A549 (cell line): ENCODE measurements at regions not wholly inside any gene's neighbourhood (a gene's known extent, or its start where the extent isn't known, plus 50 kb on each side); places are given as distances from the start of the nearest gene placed in this dataset.

Experiments
- ATAC-seq, 2 experiments: fragments of 200-7000 bp in 1 of 2; fragments of >200 bp in 1 of 2; cut with Nextera tagmentation in 1 of 2; cut with Tn5 transposase in 1 of 2; 3 replicates each; pipeline versions ENCODE4 v1.8.0 to v1.9.1; 2018 to 2020; ENCODE audit warnings: mild to moderate bottlenecking in 1 of 2, moderate library complexity in 1 of 2
- CTCF ChIA-PET: fragments of 300-600 bp; sonication (Branson Sonifier 250); formaldehyde crosslinking; extraction: SDS; loops from one replicate; lab custom pipeline; 2021; ENCODE audit warnings: antibody characterized with exemption, inconsistent platforms; lab: Yijun Ruan, JAX
- POLR2A ChIA-PET: fragments of 350-600 bp; formaldehyde crosslinking; extraction: SDS; loops from one replicate; lab custom pipeline; 2021; ENCODE audit warnings: antibody characterized with exemption, inconsistent platforms; lab: Yijun Ruan, JAX
- DNase-seq, 2 experiments: peaks; one replicate each; pipeline versions ENCODE4 v3.0.0 to v3.0.0-alpha.2; 2011 to 2016; ENCODE audit warnings: low read depth in 1 of 2, low spot score in 1 of 2
- FAIRE-seq: peaks from 2 replicates; lab custom pipeline; 2011; peaks lifted over from hg19 to GRCh38; lab: Jason Lieb, UNC
- H3K27ac ChIP-seq, 2 experiments: fragments of >200 bp; sonication (Bioruptor Twin); formaldehyde crosslinking; 3 replicates each; pipeline ENCODE4 v1.5.1; 2016 to 2017
- H3K4me1 ChIP-seq: fragments of >200 bp; sonication (Bioruptor Twin); formaldehyde crosslinking; 3 replicates; pipeline ENCODE4 v1.6.1; 2016
- H3K4me2 ChIP-seq: fragments of >200 bp; sonication (Bioruptor Twin); formaldehyde crosslinking; 3 replicates; pipeline ENCODE4 v1.6.1; 2016
- H3K4me3 ChIP-seq: fragments of >200 bp; sonication (Bioruptor Twin); formaldehyde crosslinking; 3 replicates; pipeline ENCODE4 v1.5.1; 2016
- H3K9me3 ChIP-seq: fragments of >200 bp; sonication (Bioruptor Twin); formaldehyde crosslinking; 3 replicates; pipeline ENCODE4 v1.6.1; 2016
- BHLHE40 ChIP-seq: IDR thresholded peaks from 2 replicates; pipeline ENCODE4 v1.6.1; 2012; ENCODE audit warnings: low read depth, low read length, inconsistent platforms
- CBX2 ChIP-seq: fragments of 200-600 bp; sonication (generic); IDR thresholded peaks from 2 replicates; pipeline ENCODE4 v1.6.1; 2016; ENCODE audit warnings: low read depth, mild to moderate bottlenecking, borderline replicate concordance
- CEBPB ChIP-seq, 2 experiments: fragments of >200 bp in 1 of 2; sonication (Bioruptor Twin) in 1 of 2; formaldehyde crosslinking in 1 of 2; IDR thresholded peaks; 2 replicates each; pipeline ENCODE4 v1.6.1; 2012 to 2016
- CHD4 ChIP-seq: fragments of 200-600 bp; sonication (generic); IDR thresholded peaks from 2 replicates; pipeline ENCODE4 v1.6.1; 2016; ENCODE audit warnings: antibody characterized with exemption, mild to moderate bottlenecking, borderline replicate concordance
- EHMT2 ChIP-seq: fragments of 200-600 bp; sonication (generic); IDR thresholded peaks from 2 replicates; pipeline ENCODE4 v1.6.1; 2016; ENCODE audit warnings: antibody characterized with exemption, low read depth, mild to moderate bottlenecking, moderate library complexity
- EP300 ChIP-seq, 2 experiments: fragments of >200 bp; sonication (Bioruptor Twin); formaldehyde crosslinking; IDR thresholded peaks; 2 replicates in 1 of 2; 3 replicates in 1 of 2; pipeline ENCODE4 v1.6.1; 2016 to 2017
- ESRRA ChIP-seq: fragments of 150-350 bp; IDR thresholded peaks from 2 replicates; pipeline ENCODE4 v1.6.1; 2014; ENCODE audit warnings: mild to moderate bottlenecking, low read length, borderline replicate concordance
- FOSB ChIP-seq: fragments of 250-450 bp; sonication (Bioruptor Pico); IDR thresholded peaks from 2 replicates; pipeline ENCODE4 v1.5.0; 2020; ENCODE audit warnings: mild to moderate bottlenecking, moderate library complexity
- FOSL2 ChIP-seq, 2 experiments: fragments of 450-650 bp in 1 of 2; fragments of >200 bp in 1 of 2; sonication (Bioruptor Twin) in 1 of 2; formaldehyde crosslinking; IDR thresholded peaks; 2 replicates each; pipeline versions ENCODE4 v1.5.0 to v1.6.1; 2016 to 2020; ENCODE audit warnings: mild to moderate bottlenecking in 1 of 2, moderate library complexity in 1 of 2
- HDAC2 ChIP-seq: fragments of 200-600 bp; sonication (generic); IDR thresholded peaks from 2 replicates; pipeline ENCODE4 v1.6.1; 2016
- JUNB ChIP-seq: fragments of >200 bp; sonication (Bioruptor Twin); formaldehyde crosslinking; IDR thresholded peaks from 2 replicates; pipeline ENCODE4 v1.6.1; 2016
- KDM1A ChIP-seq: fragments of 200-600 bp; sonication (generic); IDR thresholded peaks from 2 replicates; pipeline ENCODE4 v1.6.1; 2016; ENCODE audit warnings: low read depth, mild to moderate bottlenecking
- KDM5A ChIP-seq: fragments of 200-600 bp; sonication (generic); IDR thresholded peaks from 2 replicates; pipeline ENCODE4 v1.6.1; 2016; ENCODE audit warnings: antibody characterized with exemption, mild to moderate bottlenecking
- MAZ ChIP-seq: fragments of 150-350 bp; IDR thresholded peaks from 2 replicates; pipeline ENCODE4 v1.6.1; 2014; ENCODE audit warnings: antibody characterized with exemption, low read depth, low read length, borderline replicate concordance
- NPAS2 ChIP-seq: fragments of 250-450 bp; sonication (Bioruptor Pico); IDR thresholded peaks from 2 replicates; pipeline ENCODE4 v1.8.0; 2022; ENCODE audit warnings: mild to moderate bottlenecking, moderate library complexity, borderline replicate concordance
- PHF8 ChIP-seq: fragments of 200-600 bp; sonication (generic); IDR thresholded peaks from 2 replicates; pipeline ENCODE4 v1.6.1; 2016; ENCODE audit warnings: low read depth, mild to moderate bottlenecking, antibody characterized with exemption, moderate library complexity, borderline replicate concordance
- POLR2AphosphoS2 ChIP-seq: conservative IDR thresholded peaks from 2 replicates; pipeline ENCODE4 v1.6.1; 2012; ENCODE audit warnings: low read length, improper control_type of control experiment, inconsistent platforms
- RAD21 ChIP-seq, 2 experiments: fragments of >200 bp in 1 of 2; sonication (Bioruptor Twin) in 1 of 2; formaldehyde crosslinking in 1 of 2; IDR thresholded peaks in 1 of 2; conservative IDR thresholded peaks in 1 of 2; 2 replicates in 1 of 2; 3 replicates in 1 of 2; pipeline ENCODE4 v1.6.1; 2012 to 2018; ENCODE audit warnings: inconsistent platforms in 1 of 2
- RNF2 ChIP-seq: fragments of 200-600 bp; sonication (generic); IDR thresholded peaks from 2 replicates; pipeline ENCODE4 v1.6.1; 2016; ENCODE audit warnings: low read depth, mild to moderate bottlenecking, antibody characterized with exemption, moderate library complexity, borderline replicate concordance
- SMC3 ChIP-seq: fragments of >200 bp; sonication (Bioruptor Twin); formaldehyde crosslinking; IDR thresholded peaks from 3 replicates; pipeline ENCODE4 v1.6.1; 2018; ENCODE audit warnings: inconsistent platforms
- TFCP2L1 ChIP-seq: fragments of 250-450 bp; sonication (Bioruptor Pico); IDR thresholded peaks from 2 replicates; pipeline ENCODE4 v1.5.0; 2021; ENCODE audit warnings: mild to moderate bottlenecking
- ZFP36 ChIP-seq: fragments of 450-650 bp; IDR thresholded peaks from 2 replicates; pipeline ENCODE4 v1.6.1; 2014; ENCODE audit warnings: borderline replicate concordance; ENCODE audit not compliant: partially characterized antibody
- WGBS: methylation state at CpG from one replicate; pipeline ENCODE4 v1.1.6; 2017; ENCODE audit errors: missing lambda C conversion rate; 5-methylcytosine and 5-hydroxymethylcytosine counted together
- TF ChIP-seq, protein P1 (sequence below): fragments of >200 bp; sonication (Bioruptor Twin); formaldehyde crosslinking; IDR thresholded peaks from 3 replicates; pipeline ENCODE4 v1.6.1; 2016
- TF ChIP-seq, protein P2 (sequence below): fragments of >200 bp; sonication (Bioruptor Twin); formaldehyde crosslinking; IDR thresholded peaks from 2 replicates; pipeline ENCODE4 v1.6.1; 2016
- TF ChIP-seq, protein P3 (sequence below): fragments of 450-650 bp; IDR thresholded peaks from 2 replicates; pipeline ENCODE4 v1.6.1; 2014; ENCODE audit warnings: antibody characterized with exemption

DNA sequence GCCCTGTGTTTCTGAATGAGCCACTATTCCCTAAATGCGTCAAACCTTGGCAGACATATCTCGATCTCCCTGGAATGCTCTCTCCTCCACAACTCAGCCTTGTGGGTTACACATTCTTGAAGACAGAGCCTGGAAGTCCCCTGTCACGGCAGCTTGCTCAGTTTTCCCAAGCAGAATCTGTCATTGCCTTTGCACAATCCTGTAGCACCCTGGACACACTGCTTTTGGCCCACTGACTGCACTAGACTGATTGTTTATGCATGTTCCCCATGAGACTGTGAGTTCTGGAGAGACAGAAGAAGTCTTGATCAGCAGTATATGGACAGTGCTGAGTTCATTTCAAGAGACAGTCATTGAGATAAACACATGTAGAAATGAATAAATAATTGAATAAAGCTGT lies 406.7 kb downstream of the CD83 start:
- FAIRE-seq = no peak
- ChIA-PET POLR2A (no interaction called here), CTCF (no interaction called here)
- no peak overlapping the region for H3K27ac ChIP-seq
- TF ChIP-seq KDM5A (no peak), KDM1A (no peak), EHMT2 (no peak), RAD21 (conservative IDR thresholded peaks at IDR 0.05 in 1 of 2, IDR thresholded peaks at IDR 0.05 in 1 of 2) (no peak), POLR2AphosphoS2 (no peak), BHLHE40 (no peak), ZFP36 (no peak)
- TF ChIP-seq, protein P1, sequence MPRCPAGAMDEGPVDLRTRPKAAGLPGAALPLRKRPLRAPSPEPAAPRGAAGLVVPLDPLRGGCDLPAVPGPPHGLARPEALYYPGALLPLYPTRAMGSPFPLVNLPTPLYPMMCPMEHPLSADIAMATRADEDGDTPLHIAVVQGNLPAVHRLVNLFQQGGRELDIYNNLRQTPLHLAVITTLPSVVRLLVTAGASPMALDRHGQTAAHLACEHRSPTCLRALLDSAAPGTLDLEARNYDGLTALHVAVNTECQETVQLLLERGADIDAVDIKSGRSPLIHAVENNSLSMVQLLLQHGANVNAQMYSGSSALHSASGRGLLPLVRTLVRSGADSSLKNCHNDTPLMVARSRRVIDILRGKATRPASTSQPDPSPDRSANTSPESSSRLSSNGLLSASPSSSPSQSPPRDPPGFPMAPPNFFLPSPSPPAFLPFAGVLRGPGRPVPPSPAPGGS = no peak
- 0 out of 3 replicates have a peak, but pooled peaks cover 2% of the 10 kb centered on the region for H3K4me1 ChIP-seq
- peaks cover 8% of the 10 kb centered on the region; the same call in 1 of the 3 replicates for H3K9me3 ChIP-seq
- H3K4me3 ChIP-seq = no peak overlapping the region
- no peak for DNase-seq
- 73% methylated on average over 3 of the region's 3 CpGs for WGBS
- no peak overlapping the region for H3K4me2 ChIP-seq
- no peak for ATAC-seq

DNA sequence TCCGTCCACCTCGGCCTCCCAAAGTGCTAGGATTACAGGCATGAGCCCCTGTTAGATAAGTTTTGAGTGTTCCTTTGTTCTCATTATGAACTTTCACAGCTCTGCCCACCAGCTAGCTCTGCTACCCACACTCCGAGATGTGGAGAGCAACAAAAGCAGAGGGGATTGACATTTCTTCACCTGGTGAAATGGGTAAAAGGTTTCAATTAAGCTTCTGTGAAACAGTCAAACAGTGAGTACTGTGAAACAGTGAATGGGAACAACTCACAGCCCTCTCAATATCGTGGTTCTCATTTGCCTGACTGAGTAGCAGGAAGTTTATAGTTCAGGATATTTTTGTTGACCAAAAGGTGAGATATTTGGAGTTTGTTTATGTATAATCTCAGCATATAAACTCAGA lies 412.8 kb downstream of the CD83 start:
- FAIRE-seq (no peak), ATAC-seq (no peak), DNase-seq (no peak)
- Histone ChIP-seq H3K27ac (no peak overlapping the region), H3K4me1 (peaks cover 11% of the 10 kb centered on the region; the same call in 1 of the 3 replicates), H3K9me3 (peaks cover 8% of the 10 kb centered on the region; the same call in 1 of the 3 replicates), H3K4me2 (no peak overlapping the region), H3K4me3 (no peak overlapping the region)
- CTCF ChIA-PET = no interaction called here
- POLR2A ChIA-PET = no interaction called here
- TF ChIP-seq HDAC2 (no peak), FOSL2 (IDR thresholded peaks at IDR 0.05) (no peak), FOSL2 (CRISPR knock-in tag; IDR thresholded peaks at IDR 0.05) (no peak), RNF2 (no peak), PHF8 (no peak), ESRRA (no peak), CHD4 (no peak), CEBPB (IDR thresholded peaks at IDR 0.05) (no peak), JUNB (no peak), POLR2AphosphoS2 (no peak), KDM5A (no peak), CBX2 (no peak), TFCP2L1 (no peak), EP300 (IDR thresholded peaks at IDR 0.05) (no peak), RAD21 (conservative IDR thresholded peaks at IDR 0.05 in 1 of 2, IDR thresholded peaks at IDR 0.05 in 1 of 2) (no peak), FOSB (CRISPR knock-in tag) (no peak), NPAS2 (CRISPR knock-in tag) (no peak), SMC3 (no peak), MAZ (no peak)
- TF ChIP-seq, protein P2, sequence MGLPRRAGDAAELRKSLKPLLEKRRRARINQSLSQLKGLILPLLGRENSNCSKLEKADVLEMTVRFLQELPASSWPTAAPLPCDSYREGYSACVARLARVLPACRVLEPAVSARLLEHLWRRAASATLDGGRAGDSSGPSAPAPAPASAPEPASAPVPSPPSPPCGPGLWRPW = no peak
- TF ChIP-seq, protein P3, sequence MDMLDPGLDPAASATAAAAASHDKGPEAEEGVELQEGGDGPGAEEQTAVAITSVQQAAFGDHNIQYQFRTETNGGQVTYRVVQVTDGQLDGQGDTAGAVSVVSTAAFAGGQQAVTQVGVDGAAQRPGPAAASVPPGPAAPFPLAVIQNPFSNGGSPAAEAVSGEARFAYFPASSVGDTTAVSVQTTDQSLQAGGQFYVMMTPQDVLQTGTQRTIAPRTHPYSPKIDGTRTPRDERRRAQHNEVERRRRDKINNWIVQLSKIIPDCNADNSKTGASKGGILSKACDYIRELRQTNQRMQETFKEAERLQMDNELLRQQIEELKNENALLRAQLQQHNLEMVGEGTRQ = no peak
- WGBS = 75% methylated on average over 4 of the region's 4 CpGs
